SK-N-SH (cell line): ENCODE measurements at regions not wholly inside any gene's neighbourhood (a gene's known extent, or its start where the extent isn't known, plus 50 kb on each side); places are given as distances from the start of the nearest gene placed in this dataset.

ENCODE experiments used
- CTCF ChIA-PET: fragments of 300-600, 350-600 bp; formaldehyde crosslinking; extraction: SDS; loops from one replicate; lab custom pipeline; 2021; lab: Yijun Ruan, JAX
- POLR2A ChIA-PET: fragments of 350-600 bp; sonication (Branson Sonifier 250); formaldehyde crosslinking; extraction: SDS; loops from one replicate; lab custom pipeline; 2020; ENCODE audit warnings: antibody characterized with exemption, inconsistent platforms; lab: Yijun Ruan, JAX
- DNase-seq: peaks from one replicate; pipeline ENCODE4 v3.0.0; 2012
- H2AFZ ChIP-seq: fragments of 200-600 bp; sonication (generic); 2 replicates; pipeline ENCODE4 v1.8.1; 2016; ENCODE audit warnings: antibody characterized with exemption, mild to moderate bottlenecking, low read depth
- H3F3A ChIP-seq: fragments of 200-600 bp; sonication (generic); replicated peaks from 2 replicates; pipeline ENCODE3; 2016; ENCODE audit warnings: antibody characterized with exemption, mild to moderate bottlenecking; ENCODE audit not compliant: insufficient read depth
- H3K27ac ChIP-seq, 2 experiments: fragments of 200-500 bp in 1 of 2; fragments of 200-600 bp in 1 of 2; sonication (Bioruptor generic) in 1 of 2; sonication (generic), shearing (Covaris generic) in 1 of 2; 2 replicates each; pipeline versions ENCODE4 v1.5.1 to v1.6.1; 2014 to 2016; ENCODE audit warnings: low read depth in 2 of 2, inconsistent platforms in 1 of 2, low read length in 1 of 2, mild to moderate bottlenecking in 1 of 2, mixed read lengths in 1 of 2
- H3K27me3 ChIP-seq: fragments of 200-600 bp; sonication (generic), shearing (Covaris generic); 2 replicates; pipeline ENCODE4 v1.6.1; 2016; ENCODE audit warnings: mixed run types; ENCODE audit not compliant: insufficient read depth
- H3K36me3 ChIP-seq, 2 experiments: fragments of 200-500 bp in 1 of 2; fragments of 200-600 bp in 1 of 2; sonication (Bioruptor generic) in 1 of 2; sonication (generic) in 1 of 2; replicated peaks in 1 of 2; 2 replicates each; pipeline versions ENCODE3 to v1.5.1; 2014 to 2016; ENCODE audit warnings: low read length in 1 of 2, mild to moderate bottlenecking in 1 of 2; ENCODE audit not compliant: insufficient read depth in 2 of 2, control insufficient read depth in 1 of 2
- H3K4me1 ChIP-seq, 2 experiments: fragments of 200-500 bp in 1 of 2; fragments of 200-600 bp in 1 of 2; sonication (Bioruptor generic) in 1 of 2; sonication (generic), shearing (Covaris generic) in 1 of 2; 2 replicates each; pipeline versions ENCODE4 v1.5.1 to v1.6.1; 2014 to 2016; ENCODE audit warnings: low read depth in 1 of 2, low read length in 1 of 2, mixed run types in 1 of 2; ENCODE audit not compliant: insufficient read depth in 2 of 2, control insufficient read depth in 1 of 2
- H3K4me2 ChIP-seq: fragments of 200-600 bp; sonication (generic), shearing (Covaris generic); 2 replicates; pipeline ENCODE4 v1.6.1; 2017; ENCODE audit warnings: mixed run types
- H3K4me3 ChIP-seq, 2 experiments: fragments of 200-500 bp in 1 of 2; fragments of 200-600 bp in 1 of 2; sonication (Bioruptor generic) in 1 of 2; sonication (generic), shearing (Covaris generic) in 1 of 2; 2 replicates each; pipeline versions ENCODE4 v1.5.1 to v1.8.1; 2014 to 2016; ENCODE audit warnings: low read depth in 2 of 2, inconsistent platforms in 1 of 2, low read length in 1 of 2, mild to moderate bottlenecking in 1 of 2, mixed read lengths in 1 of 2, moderate library complexity in 1 of 2
- H3K79me2 ChIP-seq: fragments of 200-600 bp; sonication (generic); 2 replicates; pipeline ENCODE4 v1.8.1; 2017; ENCODE audit warnings: mild to moderate bottlenecking; ENCODE audit not compliant: insufficient read depth
- H3K9ac ChIP-seq: fragments of 200-600 bp; sonication (generic); 2 replicates; pipeline ENCODE4 v1.6.1; 2017; ENCODE audit warnings: mixed run types
- H3K9me2 ChIP-seq: fragments of 200-600 bp; sonication (generic); 2 replicates; pipeline ENCODE4 v1.6.1; 2017; ENCODE audit warnings: mixed run types
- H3K9me3 ChIP-seq: fragments of 200-600 bp; sonication (generic); 2 replicates; pipeline ENCODE4 v1.6.1; 2017; ENCODE audit warnings: mixed run types, mild to moderate bottlenecking, moderate library complexity
- H4K20me1 ChIP-seq: fragments of 200-600 bp; sonication (generic); 2 replicates; pipeline ENCODE4 v1.6.1; 2017; ENCODE audit warnings: mild to moderate bottlenecking, mixed run types; ENCODE audit not compliant: insufficient read depth
- CHD2 ChIP-seq: fragments of 150-350 bp; IDR thresholded peaks from 2 replicates; pipeline ENCODE4 v1.6.1; 2018; ENCODE audit warnings: low read length; ENCODE audit not compliant: partially characterized antibody
- ELF1 ChIP-seq: IDR thresholded peaks from 2 replicates; pipeline ENCODE4 v1.4.0; 2012
- EP300 ChIP-seq, 2 experiments: IDR thresholded peaks; 2 replicates each; pipeline versions ENCODE4 v1.4.0 to v1.6.1; 2012; ENCODE audit warnings: borderline replicate concordance in 1 of 2, low read depth in 1 of 2, low read length in 1 of 2
- EZH2phosphoT487 ChIP-seq: fragments of 200-600 bp; sonication (generic); IDR thresholded peaks from 2 replicates; pipeline ENCODE4 v1.6.1; 2017; ENCODE audit warnings: low read depth, mixed run types, mild to moderate bottlenecking, antibody characterized with exemption, moderate library complexity, borderline replicate concordance
- GABPA ChIP-seq: IDR thresholded peaks from 2 replicates; pipeline ENCODE4 v1.4.0; 2012; ENCODE audit warnings: low read depth, mild to moderate bottlenecking
- MEF2A ChIP-seq: IDR thresholded peaks from 2 replicates; pipeline ENCODE4 v1.4.0; 2012; ENCODE audit warnings: low read depth, borderline replicate concordance
- MXI1 ChIP-seq: IDR thresholded peaks from 2 replicates; pipeline ENCODE4 v1.6.1; 2012; ENCODE audit warnings: mild to moderate bottlenecking, low read depth, low read length, improper control_type of control experiment
- NFIC ChIP-seq: IDR thresholded peaks from 2 replicates; pipeline ENCODE4 v1.4.0; 2012; ENCODE audit warnings: borderline replicate concordance
- NRF1 ChIP-seq: IDR thresholded peaks from 2 replicates; pipeline ENCODE4 v1.6.1; 2012; ENCODE audit warnings: low read depth, mild to moderate bottlenecking, low read length
- PBX3 ChIP-seq: IDR thresholded peaks from 2 replicates; pipeline ENCODE4; 2012
- POLR2AphosphoS5 ChIP-seq: IDR thresholded peaks from 2 replicates; pipeline ENCODE4 v1.6.1; 2012; ENCODE audit warnings: low read depth, low read length
- RCOR1 ChIP-seq: fragments of 150-350 bp; IDR thresholded peaks from 2 replicates; pipeline ENCODE4 v1.6.1; 2017; ENCODE audit warnings: antibody characterized with exemption, low read length
- RFX5 ChIP-seq: IDR thresholded peaks from 2 replicates; pipeline ENCODE4 v1.6.1; 2012; ENCODE audit warnings: mild to moderate bottlenecking, improper control_type of control experiment, low read length
- RXRA ChIP-seq: IDR thresholded peaks from 2 replicates; pipeline ENCODE4 v1.4.0; 2012; ENCODE audit warnings: low read depth, mild to moderate bottlenecking, borderline replicate concordance
- YY1 ChIP-seq: IDR thresholded peaks from 2 replicates; pipeline ENCODE4 v1.4.0; 2012; ENCODE audit warnings: low read depth, mild to moderate bottlenecking
- WGBS: methylation state at CpG from one replicate; pipeline ENCODE4 v1.1.6; 2017; ENCODE audit warnings: low lambda C conversion rate; 5-methylcytosine and 5-hydroxymethylcytosine counted together
- TF ChIP-seq, protein P1 (sequence below): IDR thresholded peaks from 2 replicates; pipeline ENCODE4 v1.4.0; 2012; ENCODE audit warnings: low read depth

GRCh38 chr21:25189497-25189896 is 417.8 kb downstream of the MRPL39 start:
- Histone ChIP-seq H3K4me2 (no peak overlapping the region), H3F3A (no peaks in the 10 kb centered on the region), H4K20me1 (no peaks in the 10 kb centered on the region), H2AFZ (no peak overlapping the region), H3K36me3 (no peaks in the 10 kb centered on the region), H3K4me3 (no peak overlapping the region), H3K9me3 (no peaks in the 10 kb centered on the region), H3K9ac (no peak overlapping the region), H3K79me2 (no peaks in the 10 kb centered on the region), H3K27ac (no peak overlapping the region), H3K27me3 (no peaks in the 10 kb centered on the region), H3K4me1 (no peaks in the 10 kb centered on the region)
- 97% methylated on average over 2 of the region's 2 CpGs for WGBS
- CTCF ChIA-PET = no interaction called here
- POLR2A ChIA-PET = no interaction called here
- no peak for DNase-seq
- TF ChIP-seq POLR2AphosphoS5 = no peak
- TF ChIP-seq MXI1 = no peak
- no peak for TF ChIP-seq MEF2A
- TF ChIP-seq RFX5 = no peak
- no peak for TF ChIP-seq CHD2
- TF ChIP-seq, all 33 proteins: peak for 0
- H3K9me2 ChIP-seq = no peaks in the 10 kb centered on the region

DNA sequence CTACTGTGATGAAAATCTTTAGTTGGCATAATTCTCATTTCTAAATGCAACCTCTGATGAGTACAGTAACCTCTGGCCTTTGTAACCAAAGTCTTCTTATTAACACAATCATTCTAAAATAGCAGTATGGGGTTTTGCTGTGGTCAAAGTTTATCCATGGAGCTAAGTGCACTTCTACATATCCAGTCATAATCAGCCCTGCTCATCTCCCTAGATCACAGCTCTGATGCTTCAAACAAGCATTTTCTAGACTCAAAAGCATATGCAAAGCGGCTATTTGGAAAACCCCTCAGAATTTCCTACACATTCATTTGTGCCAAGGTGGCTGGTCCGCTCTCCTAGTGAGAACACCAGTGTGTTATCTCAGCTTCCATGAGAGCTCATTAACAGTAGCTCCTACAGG is 418.6 kb downstream of the MRPL39 start:
- Histone ChIP-seq H3K9me2 (no peaks in the 10 kb centered on the region), H4K20me1 (no peaks in the 10 kb centered on the region), H3K27ac (no peak overlapping the region), H3F3A (no peaks in the 10 kb centered on the region), H3K79me2 (no peaks in the 10 kb centered on the region), H3K36me3 (no peaks in the 10 kb centered on the region), H2AFZ (no peak overlapping the region), H3K27me3 (no peaks in the 10 kb centered on the region), H3K9ac (no peak overlapping the region), H3K9me3 (no peaks in the 10 kb centered on the region), H3K4me3 (no peak overlapping the region), H3K4me2 (no peak overlapping the region), H3K4me1 (no peaks in the 10 kb centered on the region)
- DNase-seq = no peak
- 78% methylated on average over 2 of the region's 2 CpGs for WGBS
- TF ChIP-seq NFIC (no peak), EZH2phosphoT487 (no peak), YY1 (no peak), RCOR1 (no peak), PBX3 (no peak), NRF1 (no peak), ELF1 (no peak), POLR2AphosphoS5 (no peak), GABPA (no peak), EP300 (IDR thresholded peaks at IDR 0.05; ENCODE audit: borderline replicate concordance in 1 of 2, low read depth in 1 of 2, low read length in 1 of 2) (no peak), RXRA (no peak)
- TF ChIP-seq, protein P1, sequence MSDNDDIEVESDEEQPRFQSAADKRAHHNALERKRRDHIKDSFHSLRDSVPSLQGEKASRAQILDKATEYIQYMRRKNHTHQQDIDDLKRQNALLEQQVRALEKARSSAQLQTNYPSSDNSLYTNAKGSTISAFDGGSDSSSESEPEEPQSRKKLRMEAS = no peak
- POLR2A ChIA-PET = no interaction called here
- CTCF ChIA-PET = interaction anchor here (1.0 kb wide), 1 partner anchor 21 kb away, joined by 3 read pairs; no protein-coding TSS in a partner anchor
